ENCODE measurements at regions not wholly inside any gene's neighbourhood (a gene's known extent, or its start where the extent isn't known, plus 50 kb on each side); places are given as distances from the start of the nearest gene placed in this dataset.

- no peak for TF ChIP-seq CTCF (IDR thresholded peaks at IDR 0.05)
- TF ChIP-seq EP300 (IDR thresholded peaks at IDR 0.05), result no peak
- no peak for TF ChIP-seq POLR2AphosphoS5 (IDR thresholded peaks at IDR 0.05)
Measured at GRCh38 chr3:118298133-118298532, 736.5 kb downstream of the IGSF11 start.
